CD4-positive, alpha-beta T cell (primary cell): ENCODE measurements at regions not wholly inside any gene's neighbourhood (a gene's known extent, or its start where the extent isn't known, plus 50 kb on each side); places are given as distances from the start of the nearest gene placed in this dataset.

Experiments
- ATAC-seq: fragments of 200-7000 bp; cut with Tn5 transposase; one replicate; pipeline ENCODE4 v1.10.0; 2022; ENCODE audit warnings: mild to moderate bottlenecking; ENCODE audit not compliant: poor library complexity
- CTCF ChIA-PET: fragments of 350-600 bp; sonication (Branson Sonifier 250); formaldehyde crosslinking; loops from one replicate; lab custom pipeline; 2021; ENCODE audit warnings: antibody characterized with exemption, inconsistent platforms; lab: Charles Lee
- POLR2A ChIA-PET: fragments of 350-600 bp; sonication (Branson Sonifier 250); formaldehyde crosslinking; loops from one replicate; lab custom pipeline; 2021; ENCODE audit warnings: antibody characterized with exemption, inconsistent platforms; lab: Charles Lee
- DNase-seq, 14 experiments: peaks; one replicate each; pipeline ENCODE4 v3.0.0-alpha.2; 2013 to 2020; ENCODE audit warnings: mixed read lengths in 2 of 14
- H3K27ac ChIP-seq, 2 donors: one replicate each; pipeline versions ENCODE4 v1.5.1 to v1.7.0; 2013; ENCODE audit warnings: low read length in 2 of 2, low read depth in 1 of 2, mild to moderate bottlenecking in 1 of 2
- H3K27me3 ChIP-seq, 2 experiments: 1 replicate in 1 of 2; 2 replicates in 1 of 2; pipeline versions ENCODE4 v1.6.1 to v1.7.0; 2013; ENCODE audit warnings: low read length in 2 of 2, control low read depth in 1 of 2, mild to moderate bottlenecking in 1 of 2, moderate library complexity in 1 of 2; ENCODE audit not compliant: insufficient read depth in 2 of 2, control insufficient read depth in 1 of 2
- H3K36me3 ChIP-seq: one replicate; pipeline ENCODE4 v1.6.1; 2013; ENCODE audit warnings: low read length, control low read depth; ENCODE audit not compliant: insufficient read depth
- H3K4me1 ChIP-seq: one replicate; pipeline ENCODE4 v1.6.1; 2013; ENCODE audit warnings: low read length, control low read depth; ENCODE audit not compliant: insufficient read depth
- H3K4me3 ChIP-seq: one replicate; pipeline ENCODE4 v1.5.1; 2013; ENCODE audit warnings: mild to moderate bottlenecking, low read length, moderate library complexity
- H3K9me3 ChIP-seq, 2 experiments: 1 replicate in 1 of 2; 2 replicates in 1 of 2; pipeline versions ENCODE4 v1.6.1 to v1.7.0; 2013; ENCODE audit warnings: low read length in 2 of 2, mild to moderate bottlenecking in 2 of 2, control low read depth in 1 of 2, moderate library complexity in 1 of 2; ENCODE audit not compliant: control insufficient read depth in 1 of 2, insufficient read depth in 1 of 2
- H3K27ac Mint-ChIP-seq: one replicate; pipeline ENCODE4 v1.8.0; 2020; ENCODE audit warnings: mixed read lengths
- H3K27me3 Mint-ChIP-seq: one replicate; pipeline ENCODE4 v1.8.0; 2021; ENCODE audit warnings: mixed read lengths
- H3K36me3 Mint-ChIP-seq: one replicate; pipeline ENCODE4 v1.8.0; 2021; ENCODE audit warnings: low read depth, mixed read lengths
- H3K4me1 Mint-ChIP-seq: one replicate; pipeline ENCODE4 v1.8.0; 2021; ENCODE audit warnings: low read depth, mixed read lengths
- H3K4me3 Mint-ChIP-seq: one replicate; pipeline ENCODE4 v1.8.0; 2020; ENCODE audit warnings: mild to moderate bottlenecking, mixed read lengths
- H3K9me3 Mint-ChIP-seq: one replicate; pipeline ENCODE4 v1.8.0; 2020; ENCODE audit warnings: mixed read lengths
- intact Hi-C, 2 experiments: fragments of 100-400 bp; cut with DNase I in 1 of 2; cut with micrococcal nuclease in 1 of 2; formaldehyde crosslinking; loops; one replicate each; pipeline versions ENCODE4 v1.15.1 to v1.9.0; 2023 to 2025; cut with DNase I, micrococcal nuclease
- TF ChIP-seq, protein P1 (sequence below): fragments of 200-600 bp; IDR thresholded peaks from one replicate; pipeline ENCODE4 v1.8.0; 2022; ENCODE audit warnings: antibody characterized with exemption, mild to moderate bottlenecking

DNA sequence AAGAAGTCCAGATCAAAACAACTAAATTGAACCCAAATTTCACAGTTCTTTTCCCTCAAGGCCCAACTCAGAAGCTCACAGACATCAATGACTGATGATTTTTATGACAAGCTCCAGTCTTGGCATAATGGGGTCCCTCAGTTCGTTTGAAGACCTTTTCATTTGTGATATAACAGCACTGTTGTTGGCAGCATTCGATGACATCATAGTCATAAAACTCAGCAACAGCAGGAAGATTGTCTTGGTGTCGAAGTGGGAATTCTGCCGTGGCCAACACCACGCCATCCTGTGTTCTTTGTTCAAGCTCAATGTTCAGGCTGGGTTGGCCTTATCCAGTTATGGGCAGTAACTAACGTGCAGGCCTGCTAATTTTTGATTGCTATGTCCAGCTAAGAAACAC is 261.7 kb downstream of the C7orf25 start:
- H3K27me3 Mint-ChIP-seq, result peaks cover 5% of the 10 kb centered on the region
- no peak for DNase-seq
- TF ChIP-seq, protein P1, sequence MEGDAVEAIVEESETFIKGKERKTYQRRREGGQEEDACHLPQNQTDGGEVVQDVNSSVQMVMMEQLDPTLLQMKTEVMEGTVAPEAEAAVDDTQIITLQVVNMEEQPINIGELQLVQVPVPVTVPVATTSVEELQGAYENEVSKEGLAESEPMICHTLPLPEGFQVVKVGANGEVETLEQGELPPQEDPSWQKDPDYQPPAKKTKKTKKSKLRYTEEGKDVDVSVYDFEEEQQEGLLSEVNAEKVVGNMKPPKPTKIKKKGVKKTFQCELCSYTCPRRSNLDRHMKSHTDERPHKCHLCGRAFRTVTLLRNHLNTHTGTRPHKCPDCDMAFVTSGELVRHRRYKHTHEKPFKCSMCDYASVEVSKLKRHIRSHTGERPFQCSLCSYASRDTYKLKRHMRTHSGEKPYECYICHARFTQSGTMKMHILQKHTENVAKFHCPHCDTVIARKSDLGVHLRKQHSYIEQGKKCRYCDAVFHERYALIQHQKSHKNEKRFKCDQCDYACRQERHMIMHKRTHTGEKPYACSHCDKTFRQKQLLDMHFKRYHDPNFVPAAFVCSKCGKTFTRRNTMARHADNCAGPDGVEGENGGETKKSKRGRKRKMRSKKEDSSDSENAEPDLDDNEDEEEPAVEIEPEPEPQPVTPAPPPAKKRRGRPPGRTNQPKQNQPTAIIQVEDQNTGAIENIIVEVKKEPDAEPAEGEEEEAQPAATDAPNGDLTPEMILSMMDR, result no peak
- intact Hi-C loops, result no loop called here
- H3K27me3 ChIP-seq, result no peaks in the 10 kb centered on the region
- no peak overlapping the region for H3K27ac Mint-ChIP-seq
- no peak for ATAC-seq
- ChIA-PET POLR2A (no interaction called here), CTCF (no interaction called here)
- H3K9me3 Mint-ChIP-seq, result peaks cover 3% of the 10 kb centered on the region
- no peaks in the 10 kb centered on the region for H3K36me3 Mint-ChIP-seq
- no peaks in the 10 kb centered on the region for H3K4me1 ChIP-seq
- no peak overlapping the region for H3K4me3 ChIP-seq
- no peak overlapping the region for H3K4me3 Mint-ChIP-seq
- H3K4me1 Mint-ChIP-seq, result no peaks in the 10 kb centered on the region
- H3K27ac ChIP-seq, result no peak overlapping the region
- peaks cover 0 to under 1% of the 10 kb centered on the region in 2 experiments for H3K9me3 ChIP-seq
- no peaks in the 10 kb centered on the region for H3K36me3 ChIP-seq

DNA sequence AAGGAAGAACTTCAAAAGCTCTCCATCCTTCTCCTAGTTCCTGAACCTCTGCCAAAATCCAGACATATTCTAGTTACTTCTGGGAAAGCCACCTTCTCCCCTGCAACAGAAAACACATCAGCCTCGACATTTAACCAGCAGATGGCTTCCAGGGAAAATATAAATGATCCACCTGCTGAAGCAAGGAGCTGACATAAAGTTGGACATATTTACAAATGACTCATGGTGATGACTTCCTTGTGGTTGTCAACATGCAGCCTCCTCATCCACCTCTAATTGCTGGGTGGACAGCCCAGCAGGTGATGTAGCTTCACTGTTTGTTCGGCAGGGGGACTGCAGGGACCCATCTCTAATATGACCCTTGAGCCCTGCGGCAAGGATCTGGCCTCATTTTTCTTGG is 266.0 kb downstream of the C7orf25 start:
- CTCF ChIA-PET, result no interaction called here
- no peaks in the 10 kb centered on the region for H3K27me3 ChIP-seq
- H3K36me3 ChIP-seq, result no peaks in the 10 kb centered on the region
- intact Hi-C loops, result no loop called here
- no peaks in the 10 kb centered on the region for H3K4me1 Mint-ChIP-seq
- TF ChIP-seq, protein P1, result no peak
- H3K27me3 Mint-ChIP-seq, result peaks cover 4% of the 10 kb centered on the region
- H3K9me3 ChIP-seq, result peaks cover 0 to 4% of the 10 kb centered on the region in 2 experiments
- no peak overlapping the region for H3K4me3 Mint-ChIP-seq
- no peak overlapping the region for H3K4me3 ChIP-seq
- ATAC-seq (no peak), DNase-seq (no peak)
- H3K27ac Mint-ChIP-seq, result no peak overlapping the region
- POLR2A ChIA-PET, result no interaction called here
- H3K36me3 Mint-ChIP-seq, result no peaks in the 10 kb centered on the region
- H3K9me3 Mint-ChIP-seq, result no peaks in the 10 kb centered on the region
- H3K4me1 ChIP-seq, result no peaks in the 10 kb centered on the region
- H3K27ac ChIP-seq, result no peak overlapping the region

DNA sequence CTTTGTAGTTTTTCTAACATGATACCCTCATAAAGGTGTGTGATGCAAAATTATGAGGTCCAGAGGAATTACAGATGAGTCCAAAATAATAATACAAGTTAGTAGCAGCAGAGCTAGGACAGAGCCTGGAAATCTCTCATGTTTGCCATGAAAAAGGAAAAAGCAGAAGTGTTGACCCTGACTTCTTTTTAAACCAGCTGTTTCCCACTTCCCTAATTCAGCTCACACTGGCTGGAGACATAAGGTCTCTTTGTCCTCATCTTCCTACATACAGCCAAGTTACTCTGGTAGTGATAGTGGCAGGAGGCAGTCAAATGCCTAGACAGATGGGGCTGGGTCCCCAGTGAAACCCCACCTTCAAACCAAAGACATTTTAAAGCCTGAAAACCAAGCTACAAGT is 269.2 kb downstream of the C7orf25 start:
- TF ChIP-seq, protein P1, result no peak
- DNase-seq (no peak), ATAC-seq (no peak)
- Mint-ChIP-seq H3K36me3 (no peaks in the 10 kb centered on the region), H3K27ac (no peak overlapping the region), H3K9me3 (no peaks in the 10 kb centered on the region), H3K4me3 (no peak overlapping the region), H3K4me1 (no peaks in the 10 kb centered on the region), H3K27me3 (peaks cover 3% of the 10 kb centered on the region)
- Histone ChIP-seq H3K9me3 (peaks cover 0 to 4% of the 10 kb centered on the region in 2 experiments), H3K4me1 (no peaks in the 10 kb centered on the region), H3K4me3 (no peak overlapping the region), H3K36me3 (no peaks in the 10 kb centered on the region), H3K27ac (no peak overlapping the region), H3K27me3 (peaks cover 0 to 4% of the 10 kb centered on the region in 2 experiments)
- ChIA-PET POLR2A (no interaction called here), CTCF (no interaction called here)
- intact Hi-C loops, result no loop called here
